Stimulated activated CD8-positive, alpha-beta memory T cell treated with anti-CD3 and anti-CD28 coated beads, Interleukin-15, amount 100 ng/mL, for 48 hours (primary cell): ENCODE measurements at regions not wholly inside any gene's neighbourhood (a gene's known extent, or its start where the extent isn't known, plus 50 kb on each side); places are given as distances from the start of the nearest gene placed in this dataset.

ENCODE experiments used
- DNase-seq, 2 donors: peaks; one replicate each; pipeline ENCODE4 v3.0.0-alpha.2; 2020; ENCODE audit warnings: low read depth in 2 of 2

- no peak for DNase-seq
These were observed 348.2 kb upstream of the GYPC start for GRCh38 chr2:126307740-126308139.

- no peak for DNase-seq
These were observed 346.8 kb upstream of the GYPC start for GRCh38 chr2:126309185-126309584.

- DNase-seq, result no peak
These were observed 343.4 kb upstream of the GYPC start for GRCh38 chr2:126312579-126312978.

GRCh38 chr2:126315828-126316227 is 340.1 kb upstream of the GYPC start:
- no peak for DNase-seq

DNA sequence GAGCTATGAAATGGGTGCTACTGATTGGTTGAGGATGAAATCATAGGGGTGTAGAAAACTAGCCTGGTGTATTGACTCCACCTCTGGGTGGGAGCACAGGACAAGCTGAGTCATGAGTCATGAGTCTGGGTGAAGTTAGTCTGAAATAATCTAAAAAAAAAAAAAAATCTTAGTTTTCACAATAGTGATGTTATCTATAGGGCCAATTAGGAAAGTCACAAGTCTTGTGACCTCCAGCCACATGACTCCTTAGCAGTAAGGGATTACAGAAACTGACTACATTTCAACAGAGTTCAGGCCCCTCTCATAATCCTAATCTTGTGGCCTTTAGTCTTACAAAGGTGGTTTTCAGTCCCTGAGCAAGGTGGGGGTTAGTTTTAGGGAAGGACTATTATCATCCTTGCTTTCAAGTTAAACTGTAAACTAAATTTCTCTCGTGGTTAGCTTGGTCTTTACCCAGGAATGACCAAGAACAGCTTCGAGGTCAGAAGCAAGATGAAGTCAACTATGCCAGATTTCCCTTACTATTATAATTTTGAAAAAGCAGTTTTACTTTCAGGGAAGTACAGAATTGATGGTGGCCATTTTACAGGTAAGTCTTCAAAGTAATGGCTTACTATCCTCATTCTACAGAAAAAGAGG is 338.0 kb upstream of the GYPC start:
- DNase-seq, result no peak

GRCh38 chr2:126322342-126322741 is 333.6 kb upstream of the GYPC start:
- no peak for DNase-seq

DNA sequence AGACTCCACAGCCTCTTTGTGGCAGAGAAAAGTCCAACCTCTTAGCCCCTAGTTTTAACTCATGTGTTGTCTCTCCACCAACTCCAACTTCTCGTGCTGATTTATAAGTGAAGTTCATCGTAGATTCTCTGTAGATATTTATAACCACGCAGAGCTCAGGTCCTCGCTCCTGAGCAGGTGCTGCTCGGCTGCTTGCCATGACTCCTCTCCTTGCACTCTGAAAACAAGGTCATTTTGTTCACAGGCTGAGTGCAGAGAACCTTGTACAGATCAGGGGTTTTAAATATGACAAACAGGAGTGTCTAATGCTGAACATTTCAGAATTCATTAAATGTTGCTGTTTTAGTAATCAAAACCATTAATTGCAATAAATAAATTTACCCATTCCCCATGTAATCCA is 330.8 kb upstream of the GYPC start:
- DNase-seq, result no peak

GRCh38 chr2:126329173-126329572 is 326.8 kb upstream of the GYPC start:
- DNase-seq, result no peak

GRCh38 chr2:126342457-126342856 is 313.5 kb upstream of the GYPC start:
- no peak for DNase-seq

GRCh38 chr2:126343136-126343535 is 312.8 kb upstream of the GYPC start:
- DNase-seq, result no peak

GRCh38 chr2:126344493-126344892 is 311.5 kb upstream of the GYPC start:
- no peak for DNase-seq

- no peak for DNase-seq
These were observed 310.3 kb upstream of the GYPC start for GRCh38 chr2:126345691-126346090.

- no peak for DNase-seq
These were observed 299.3 kb upstream of the GYPC start for GRCh38 chr2:126356631-126357030.

GRCh38 chr2:126358122-126358521 is 297.8 kb upstream of the GYPC start:
- DNase-seq, result no peak

GRCh38 chr2:126359494-126359893 is 296.5 kb upstream of the GYPC start:
- no peak for DNase-seq

DNA sequence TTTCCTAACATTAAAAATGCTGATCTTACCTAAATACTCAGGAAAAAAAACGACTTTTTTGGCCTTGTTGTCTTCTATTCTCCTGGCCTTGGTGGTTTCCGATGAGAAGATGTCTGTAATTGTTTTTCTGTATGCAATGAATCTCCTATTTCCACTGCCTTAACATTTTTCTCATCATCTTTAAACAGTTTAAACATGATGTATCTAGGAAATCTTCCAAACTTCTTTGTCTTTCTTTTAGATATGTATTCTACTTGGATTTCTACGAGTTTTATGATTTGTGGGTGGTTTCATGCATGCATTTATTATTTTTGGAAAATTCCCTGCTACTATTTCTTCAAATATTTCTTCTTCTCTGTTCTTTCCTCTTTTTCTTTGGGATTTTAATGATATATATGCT is 288.6 kb upstream of the GYPC start:
- DNase-seq, result no peak

GRCh38 chr2:126368758-126369157 is 287.2 kb upstream of the GYPC start:
- no peak for DNase-seq

DNA sequence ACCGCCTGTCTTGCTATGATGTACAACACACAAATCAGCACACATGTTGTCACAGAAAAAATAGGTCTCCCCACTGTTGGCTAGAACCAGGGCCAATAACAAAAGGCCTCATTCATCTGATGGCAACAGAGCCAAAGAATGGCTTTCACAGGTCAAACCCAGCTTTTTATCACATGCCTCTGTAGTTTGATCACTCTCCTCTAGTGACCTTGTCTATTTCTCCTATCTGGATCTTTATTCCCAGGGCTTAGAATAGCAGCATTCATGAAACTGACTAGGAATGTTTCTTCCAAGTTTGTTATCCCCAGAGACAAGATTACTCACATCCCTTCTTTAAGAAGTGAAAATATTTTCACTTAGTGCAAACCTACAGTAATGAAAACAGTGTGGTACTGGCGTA is 285.8 kb upstream of the GYPC start:
- no peak for DNase-seq

DNA sequence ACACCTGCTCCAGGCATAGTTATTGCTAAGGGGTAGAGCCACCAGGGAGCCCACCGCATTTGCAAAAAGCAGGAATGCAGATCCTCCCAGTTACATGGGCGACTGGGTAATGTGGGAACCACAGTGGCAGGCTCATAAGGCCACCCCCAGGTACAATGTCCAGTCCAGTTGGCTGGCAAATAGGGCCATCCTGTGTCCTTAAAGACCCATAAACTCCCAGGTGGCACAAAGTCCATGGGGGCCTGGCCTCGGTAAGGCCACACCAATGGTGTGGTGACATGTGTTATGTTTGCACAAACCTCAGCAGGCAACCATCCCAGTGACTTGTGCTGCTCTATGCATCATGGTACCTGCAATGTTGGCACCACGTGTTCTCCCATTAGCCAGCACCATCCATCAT is 283.6 kb upstream of the GYPC start:
- DNase-seq, result no peak

DNA sequence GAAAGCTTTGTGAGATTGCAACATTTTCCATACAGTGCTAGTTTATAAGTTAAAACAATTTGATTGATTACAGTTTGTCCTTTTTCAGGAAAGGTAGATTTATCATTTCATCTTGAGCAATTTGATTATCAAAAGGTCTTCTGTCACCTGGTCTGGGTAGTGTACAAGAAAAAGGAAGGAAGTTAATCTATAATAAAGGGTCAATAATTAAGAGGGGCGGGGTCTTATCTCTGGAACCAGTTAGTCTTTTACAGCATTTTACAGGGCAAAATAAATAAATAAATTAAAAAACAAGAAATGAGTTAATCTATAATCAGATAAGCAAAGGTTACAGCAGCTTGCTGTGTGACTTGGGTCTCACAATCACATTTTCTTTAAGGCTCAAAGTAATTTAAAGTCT is 277.8 kb upstream of the GYPC start:
- DNase-seq, result no peak

GRCh38 chr2:126381091-126381490 is 274.9 kb upstream of the GYPC start:
- DNase-seq, result no peak

DNA sequence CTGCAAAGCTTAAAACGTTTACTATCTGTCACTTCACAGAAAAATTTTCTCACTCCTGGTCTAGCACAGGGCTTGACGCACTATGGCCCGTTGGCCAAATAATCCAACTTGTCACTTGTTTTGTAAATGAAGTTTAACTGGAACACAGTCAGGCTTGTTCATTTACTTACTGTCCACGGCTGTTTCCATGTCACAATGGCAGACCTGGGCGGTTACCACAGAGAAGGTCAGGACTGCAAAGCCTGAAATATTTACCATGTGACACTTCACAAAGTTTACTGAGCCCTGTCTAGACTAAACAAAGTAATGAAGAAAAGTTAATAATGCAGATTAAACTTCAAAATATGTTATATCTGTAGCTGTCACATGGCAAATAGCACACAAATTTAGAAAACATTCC is 273.0 kb upstream of the GYPC start:
- DNase-seq, result no peak

DNA sequence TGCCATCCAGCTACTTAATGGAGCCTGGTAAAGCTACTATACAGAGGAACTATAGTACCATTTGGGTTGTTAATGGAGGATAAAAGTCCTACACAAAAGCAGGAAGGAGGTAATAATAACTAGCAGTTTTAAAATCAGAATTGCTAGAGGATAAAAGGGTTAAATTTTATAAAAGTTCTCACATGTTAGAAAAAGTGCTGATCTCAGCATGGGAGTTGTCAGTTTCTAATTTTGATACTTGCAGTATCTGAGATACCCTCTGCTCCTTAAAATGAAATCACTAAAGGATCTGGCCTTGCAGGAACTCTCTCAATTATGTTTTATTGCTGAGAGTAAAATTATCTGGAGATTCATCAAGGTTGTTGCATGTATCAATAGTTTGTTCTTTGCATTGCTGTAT is 272.2 kb upstream of the GYPC start:
- DNase-seq, result no peak

GRCh38 chr2:126385441-126385840 is 270.5 kb upstream of the GYPC start:
- DNase-seq, result no peak

DNA sequence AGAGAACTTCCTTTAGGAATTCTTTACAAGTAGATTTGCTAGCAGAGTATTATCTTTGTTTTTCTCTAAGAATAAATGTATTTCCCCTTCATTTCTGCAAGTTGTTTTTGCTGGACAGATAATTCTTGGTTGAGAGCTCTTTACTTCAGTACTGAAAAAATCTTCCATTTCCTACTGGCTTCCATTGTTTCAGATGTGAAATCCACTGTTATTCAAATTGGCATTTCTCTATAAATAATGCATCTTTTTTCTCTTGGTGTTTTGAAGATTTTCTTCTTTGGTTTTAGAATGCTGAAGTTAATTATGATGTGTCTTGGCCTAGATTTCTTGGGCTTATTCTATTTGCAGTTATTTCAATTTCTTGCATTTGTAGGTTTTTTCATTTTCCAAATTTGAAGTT is 270.0 kb upstream of the GYPC start:
- no peak for DNase-seq
